HEK293T (cell line): ENCODE measurements at regions not wholly inside any gene's neighbourhood (a gene's known extent, or its start where the extent isn't known, plus 50 kb on each side); places are given as distances from the start of the nearest gene placed in this dataset.

Experiments
- ARNT ChIP-seq: fragments of 450-650 bp; IDR thresholded peaks from 2 replicates; pipeline ENCODE4 v1.6.1; 2017; ENCODE audit warnings: mild to moderate bottlenecking
- BHLHE40 ChIP-seq: fragments of 450-650 bp; IDR thresholded peaks from 2 replicates; pipeline ENCODE4 v1.6.1; 2016; ENCODE audit warnings: mild to moderate bottlenecking, moderate library complexity, borderline replicate concordance
- FOXK2 ChIP-seq: fragments of 450-650 bp; IDR thresholded peaks from 2 replicates; pipeline ENCODE4 v1.6.1; 2016; ENCODE audit warnings: mild to moderate bottlenecking
- FOXM1 ChIP-seq: fragments of 450-650 bp; IDR thresholded peaks from 2 replicates; pipeline ENCODE4 v1.6.1; 2017; ENCODE audit warnings: mild to moderate bottlenecking, borderline replicate concordance
- HDGF ChIP-seq: fragments of 450-650 bp; IDR thresholded peaks from 2 replicates; pipeline ENCODE4 v1.6.1; 2017; ENCODE audit warnings: antibody characterized with exemption, borderline replicate concordance
- L3MBTL2 ChIP-seq: fragments of 450-650 bp; conservative IDR thresholded peaks from 2 replicates; pipeline ENCODE4 v1.6.1; 2016; ENCODE audit warnings: mild to moderate bottlenecking
- NFRKB ChIP-seq: fragments of 450-650 bp; IDR thresholded peaks from 2 replicates; pipeline ENCODE4 v1.6.1; 2016; ENCODE audit warnings: mild to moderate bottlenecking, moderate library complexity
- SP1 ChIP-seq: fragments of 450-650 bp; IDR thresholded peaks from 2 replicates; pipeline ENCODE4 v1.6.1; 2017

GRCh38 chr13:91228108-91228507 lies 119.4 kb upstream of the MIR17HG start:
- TF ChIP-seq ARNT, result no peak
- no peak for TF ChIP-seq HDGF
- no peak for TF ChIP-seq SP1
- no peak for TF ChIP-seq FOXK2
- TF ChIP-seq L3MBTL2, result no peak
- no peak for TF ChIP-seq FOXM1
- no peak for TF ChIP-seq NFRKB
- no peak for TF ChIP-seq BHLHE40
